ENCODE measurements at regions not wholly inside any gene's neighbourhood (a gene's known extent, or its start where the extent isn't known, plus 50 kb on each side); places are given as distances from the start of the nearest gene placed in this dataset.

GRCh38 chr5:18744441-18744840 lies 1110.2 kb downstream of the TAF11L14 start:
- no peak for ATAC-seq
- Mint-ChIP-seq H3K27me3 (no peaks in the 10 kb centered on the region), H3K9me3 (peaks cover 4% of the 10 kb centered on the region), H3K27ac (peak overlapping the region; percentile 97), H3K4me1 (peaks cover 68% of the 10 kb centered on the region), H3K4me3 (peak overlapping the region; percentile 88), H3K36me3 (ENCODE audit: low read depth) (peaks cover 13% of the 10 kb centered on the region)
- DNase-seq = no peak

- ATAC-seq (peak; percentile 37), DNase-seq (no peak)
- Mint-ChIP-seq H3K27ac (peak overlapping the region; percentile 97), H3K36me3 (ENCODE audit: low read depth) (peaks cover 12% of the 10 kb centered on the region), H3K4me1 (peaks cover 70% of the 10 kb centered on the region), H3K4me3 (peak overlapping the region; percentile 88), H3K27me3 (no peaks in the 10 kb centered on the region), H3K9me3 (peaks cover 4% of the 10 kb centered on the region)
Measured at GRCh38 chr5:18745042-18745987, 1111.1 kb downstream of the TAF11L14 start.

- no peaks in the 10 kb centered on the region for H3K27me3 Mint-ChIP-seq
- peak overlapping the region; percentile 88 for H3K4me3 Mint-ChIP-seq
- peaks cover 4% of the 10 kb centered on the region for H3K9me3 Mint-ChIP-seq
- ATAC-seq (peak; percentile 78), DNase-seq (peak; percentile 32)
- H3K36me3 Mint-ChIP-seq (ENCODE audit: low read depth) = peaks cover 7% of the 10 kb centered on the region
- H3K4me1 Mint-ChIP-seq = peaks cover 65% of the 10 kb centered on the region
- H3K27ac Mint-ChIP-seq = peak overlapping the region; percentile 97
Measured at GRCh38 chr5:18745988-18746615, 1111.8 kb downstream of the TAF11L14 start.

- H3K27ac Mint-ChIP-seq = no peak overlapping the region
- ATAC-seq = peak; percentile 50
- H3K36me3 Mint-ChIP-seq (ENCODE audit: low read depth) = no peaks in the 10 kb centered on the region
- DNase-seq = no peak
- no peaks in the 10 kb centered on the region for H3K27me3 Mint-ChIP-seq
- H3K9me3 Mint-ChIP-seq = peaks cover 4% of the 10 kb centered on the region
- H3K4me1 Mint-ChIP-seq = peaks cover 47% of the 10 kb centered on the region
- H3K4me3 Mint-ChIP-seq = no peak overlapping the region
Measured at GRCh38 chr5:18749763-18750162, 1115.5 kb downstream of the TAF11L14 start.

- DNase-seq (no peak), ATAC-seq (no peak)
- H3K9me3 Mint-ChIP-seq = peaks cover 2% of the 10 kb centered on the region
- no peaks in the 10 kb centered on the region for H3K27me3 Mint-ChIP-seq
- H3K36me3 Mint-ChIP-seq (ENCODE audit: low read depth) = no peaks in the 10 kb centered on the region
- H3K4me3 Mint-ChIP-seq = no peak overlapping the region
- H3K4me1 Mint-ChIP-seq = peaks cover 33% of the 10 kb centered on the region
- H3K27ac Mint-ChIP-seq = no peak overlapping the region
Measured at GRCh38 chr5:18752317-18752716, 1118.1 kb downstream of the TAF11L14 start.

- Mint-ChIP-seq H3K27ac (no peak overlapping the region), H3K9me3 (no peaks in the 10 kb centered on the region), H3K4me3 (no peak overlapping the region), H3K27me3 (no peaks in the 10 kb centered on the region), H3K4me1 (peaks cover 27% of the 10 kb centered on the region), H3K36me3 (ENCODE audit: low read depth) (no peaks in the 10 kb centered on the region)
- DNase-seq (no peak), ATAC-seq (no peak)
Measured at GRCh38 chr5:18754201-18754600, 1119.9 kb downstream of the TAF11L14 start.

GRCh38 chr5:18761801-18762200 lies 1127.5 kb downstream of the TAF11L14 start:
- Mint-ChIP-seq H3K36me3 (ENCODE audit: low read depth) (no peaks in the 10 kb centered on the region), H3K27me3 (no peaks in the 10 kb centered on the region), H3K27ac (no peak overlapping the region), H3K9me3 (no peaks in the 10 kb centered on the region), H3K4me3 (no peak overlapping the region), H3K4me1 (peaks cover 4% of the 10 kb centered on the region)
- no peak for DNase-seq
- ATAC-seq = peak; percentile 57

- Mint-ChIP-seq H3K4me1 (peaks cover 4% of the 10 kb centered on the region), H3K4me3 (no peak overlapping the region), H3K27ac (no peak overlapping the region), H3K36me3 (ENCODE audit: low read depth) (no peaks in the 10 kb centered on the region), H3K27me3 (peaks cover under 1% of the 10 kb centered on the region), H3K9me3 (no peaks in the 10 kb centered on the region)
- DNase-seq (no peak), ATAC-seq (no peak)
Measured at GRCh38 chr5:18764161-18764560, 1129.9 kb downstream of the TAF11L14 start.

- no peak overlapping the region for H3K27ac Mint-ChIP-seq
- DNase-seq (no peak), ATAC-seq (no peak)
- H3K4me3 Mint-ChIP-seq = no peak overlapping the region
- peaks cover 4% of the 10 kb centered on the region for H3K4me1 Mint-ChIP-seq
- no peaks in the 10 kb centered on the region for H3K36me3 Mint-ChIP-seq (ENCODE audit: low read depth)
- H3K9me3 Mint-ChIP-seq = no peaks in the 10 kb centered on the region
- peaks cover 1% of the 10 kb centered on the region for H3K27me3 Mint-ChIP-seq
Measured at GRCh38 chr5:18765304-18765703, 1131.0 kb downstream of the TAF11L14 start.

- no peaks in the 10 kb centered on the region for H3K4me1 Mint-ChIP-seq
- H3K27me3 Mint-ChIP-seq = peaks cover 3% of the 10 kb centered on the region
- no peak overlapping the region for H3K4me3 Mint-ChIP-seq
- H3K36me3 Mint-ChIP-seq (ENCODE audit: low read depth) = no peaks in the 10 kb centered on the region
- no peak for ATAC-seq
- H3K27ac Mint-ChIP-seq = no peak overlapping the region
- H3K9me3 Mint-ChIP-seq = no peaks in the 10 kb centered on the region
- no peak for DNase-seq
Measured at GRCh38 chr5:18771097-18771610, 1136.9 kb downstream of the TAF11L14 start.

- H3K4me1 Mint-ChIP-seq = no peaks in the 10 kb centered on the region
- DNase-seq = no peak
- H3K27ac Mint-ChIP-seq = no peak overlapping the region
- H3K36me3 Mint-ChIP-seq (ENCODE audit: low read depth) = no peaks in the 10 kb centered on the region
- H3K9me3 Mint-ChIP-seq = no peaks in the 10 kb centered on the region
- no peak for ATAC-seq
- peaks cover 3% of the 10 kb centered on the region for H3K27me3 Mint-ChIP-seq
- H3K4me3 Mint-ChIP-seq = no peak overlapping the region
Measured at GRCh38 chr5:18772475-18772874, 1138.2 kb downstream of the TAF11L14 start.

GRCh38 chr5:18778225-18778624 lies 1144.0 kb downstream of the TAF11L14 start:
- no peak for DNase-seq

GRCh38 chr5:18789218-18789998 lies 1155.1 kb downstream of the TAF11L14 start:
- Mint-ChIP-seq H3K27me3 (no peaks in the 10 kb centered on the region), H3K4me3 (no peak overlapping the region), H3K4me1 (no peaks in the 10 kb centered on the region), H3K27ac (no peak overlapping the region), H3K36me3 (ENCODE audit: low read depth) (no peaks in the 10 kb centered on the region), H3K9me3 (no peaks in the 10 kb centered on the region)
- ATAC-seq (no peak), DNase-seq (no peak)

More at GRCh38 chr5:18778225-18778624, 1144.0 kb downstream of the TAF11L14 start:
- Mint-ChIP-seq H3K4me3 (no peak overlapping the region), H3K27ac (no peak overlapping the region), H3K4me1 (no peaks in the 10 kb centered on the region), H3K36me3 (ENCODE audit: low read depth) (no peaks in the 10 kb centered on the region), H3K27me3 (no peaks in the 10 kb centered on the region), H3K9me3 (peaks cover 3% of the 10 kb centered on the region)
- ATAC-seq = no peak

- H3K9me3 Mint-ChIP-seq = no peaks in the 10 kb centered on the region
- H3K27me3 Mint-ChIP-seq = no peaks in the 10 kb centered on the region
- no peaks in the 10 kb centered on the region for H3K4me1 Mint-ChIP-seq
- H3K4me3 Mint-ChIP-seq = no peak overlapping the region
- DNase-seq (no peak), ATAC-seq (no peak)
- no peak overlapping the region for H3K27ac Mint-ChIP-seq
- H3K36me3 Mint-ChIP-seq (ENCODE audit: low read depth) = no peaks in the 10 kb centered on the region
Measured at GRCh38 chr5:18792145-18792544, 1157.9 kb downstream of the TAF11L14 start.

Measured in activated naive CD8-positive, alpha-beta T cell treated with anti-CD3 and anti-CD28 coated beads, Interleukin-2, amount 50 U/mL, for 24 hours (primary cell).